ENCODE measurements at regions not wholly inside any gene's neighbourhood (a gene's known extent, or its start where the extent isn't known, plus 50 kb on each side); places are given as distances from the start of the nearest gene placed in this dataset.

DNA sequence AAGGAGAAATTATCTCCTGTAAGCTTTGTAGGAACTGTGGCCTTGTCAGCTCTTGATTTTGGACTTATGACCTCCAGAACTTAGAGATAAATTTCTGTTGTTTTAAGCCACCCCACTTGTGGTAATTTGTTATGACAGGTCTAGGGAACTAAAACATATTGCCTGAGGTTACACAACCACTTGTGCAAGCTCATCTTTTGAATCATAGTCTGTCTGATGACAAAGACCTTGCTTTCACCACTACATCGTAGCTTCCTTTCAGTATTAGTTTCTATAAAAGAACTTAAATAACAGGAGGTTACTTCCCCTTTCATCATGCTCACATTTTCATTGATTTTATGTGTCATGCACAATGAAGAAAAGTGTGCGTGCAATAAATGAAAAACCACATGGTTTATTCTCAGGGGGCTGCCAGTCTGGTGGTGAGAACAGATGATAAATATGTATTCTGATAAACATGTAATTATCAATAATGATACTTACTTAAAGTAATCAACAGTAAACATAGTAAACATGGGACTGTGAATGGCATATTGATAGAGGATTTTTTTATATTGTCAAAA lies 690.0 kb upstream of the HS3ST1 start:
- Histone ChIP-seq H2AFZ (replicated peaks; ENCODE audit: low read length, poor library complexity) (no peak overlapping the region), H4K8ac (ENCODE audit: low read depth in 2 of 2, low read length in 2 of 2) (no peak overlapping the region), H3K14ac (replicated peaks; ENCODE audit: low read depth, low read length) (no peak overlapping the region), H2AK5ac (ENCODE audit: low read depth, low read length) (no peak overlapping the region), H3K4me3 (ENCODE audit: insufficient read depth, low read depth, low read length) (no peak overlapping the region), H3K23ac (ENCODE audit: low read depth, low read length) (no peak overlapping the region), H2AK9ac (replicated peaks; ENCODE audit: low read depth, low read length, poor library complexity) (no peak overlapping the region), H3K9ac (ENCODE audit: low read depth, low read length) (no peak overlapping the region), H3K56ac (ENCODE audit: extremely low read depth, insufficient read depth, low read length) (no peak overlapping the region), H2BK20ac (ENCODE audit: low read depth, low read length) (no peak overlapping the region), H3K4me1 (ENCODE audit: control insufficient read depth, insufficient read depth, low read length) (no peaks in the 10 kb centered on the region), H2BK5ac (ENCODE audit: low read depth, low read length, poor library complexity, severe bottlenecking) (no peak overlapping the region), H4K5ac (ENCODE audit: low read depth, low read length) (no peak overlapping the region), H3K36me3 (ENCODE audit: control insufficient read depth, insufficient read depth, low read length) (no peaks in the 10 kb centered on the region), H3K9me3 (ENCODE audit: control insufficient read depth, insufficient read depth, low read length) (peaks cover 16% of the 10 kb centered on the region), H3K4me2 (ENCODE audit: low read depth, low read length) (no peak overlapping the region), H3K9me1 (ENCODE audit: insufficient read depth, low read length) (no peaks in the 10 kb centered on the region), H3K18ac (ENCODE audit: low read depth, low read length) (no peak overlapping the region), H4K91ac (ENCODE audit: insufficient read depth, low read depth, low read length) (no peak overlapping the region), H3K79me1 (ENCODE audit: low read depth in 1 of 2, low read length in 2 of 2) (no peaks in the 10 kb centered on the region), H3K27me3 (ENCODE audit: control insufficient read depth, insufficient read depth, low read length) (no peaks in the 10 kb centered on the region), H2BK120ac (ENCODE audit: low read depth, low read length) (no peak overlapping the region), H4K20me1 (ENCODE audit: insufficient read depth, low read length) (no peaks in the 10 kb centered on the region), H2BK15ac (ENCODE audit: low read depth, low read length) (no peak overlapping the region), H3K27ac (ENCODE audit: insufficient read depth, low read length) (no peak overlapping the region), H3K4ac (ENCODE audit: low read depth, low read length) (no peak overlapping the region)
- DNase-seq (no peak), ATAC-seq (ENCODE audit: low read depth) (no peak)
- POLR2A ChIA-PET (ENCODE audit: unreplicated experiment): no interaction called here
- CTCF ChIA-PET: no interaction called here
- dilution Hi-C loops (cut with HindIII; ENCODE audit: low sequenced_read_pairs, unreplicated experiment) (no loop called here), in situ Hi-C loops (cut with MboI; ENCODE audit: low sequenced_read_pairs) (no loop called here), intact Hi-C loops (cut with micrococcal nuclease) (no loop called here)
- TF ChIP-seq BHLHE40 (IDR thresholded peaks at IDR 0.05; ENCODE audit: low read depth, low read length) (no peak), MXI1 (IDR thresholded peaks at IDR 0.05; ENCODE audit: borderline replicate concordance, low read depth, low read length) (no peak), RFX5 (IDR thresholded peaks at IDR 0.05; ENCODE audit: low read depth, low read length) (no peak), MAFK (IDR thresholded peaks at IDR 0.05; ENCODE audit: low read depth, low read length) (no peak), ELK1 (IDR thresholded peaks at IDR 0.05; ENCODE audit: borderline replicate concordance, low read depth, low read length) (no peak), RAD21 (IDR thresholded peaks at IDR 0.05; ENCODE audit: low read length) (no peak), MAZ (IDR thresholded peaks at IDR 0.05; ENCODE audit: borderline replicate concordance, low read depth, low read length) (no peak)
- TF ChIP-seq, protein P1, sequence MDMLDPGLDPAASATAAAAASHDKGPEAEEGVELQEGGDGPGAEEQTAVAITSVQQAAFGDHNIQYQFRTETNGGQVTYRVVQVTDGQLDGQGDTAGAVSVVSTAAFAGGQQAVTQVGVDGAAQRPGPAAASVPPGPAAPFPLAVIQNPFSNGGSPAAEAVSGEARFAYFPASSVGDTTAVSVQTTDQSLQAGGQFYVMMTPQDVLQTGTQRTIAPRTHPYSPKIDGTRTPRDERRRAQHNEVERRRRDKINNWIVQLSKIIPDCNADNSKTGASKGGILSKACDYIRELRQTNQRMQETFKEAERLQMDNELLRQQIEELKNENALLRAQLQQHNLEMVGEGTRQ (IDR thresholded peaks at IDR 0.05; ENCODE audit: low read depth, low read length): no peak
- WGBS, 2 experiments (ENCODE audit: extremely low coverage in 2 of 2, insufficient read length in 1 of 2): no CpG with 5 or more reads among the region's 2 CpGs
- BruUV-seq (replicated peaks): no TSS peak
